ENCODE measurements at regions not wholly inside any gene's neighbourhood (a gene's known extent, or its start where the extent isn't known, plus 50 kb on each side); places are given as distances from the start of the nearest gene placed in this dataset.
"Not testable (repeated sequence)": the region's sequence is repeated elsewhere in the genome, so short reads cannot be mapped to it uniquely, and the experiment has no call there.

DNA sequence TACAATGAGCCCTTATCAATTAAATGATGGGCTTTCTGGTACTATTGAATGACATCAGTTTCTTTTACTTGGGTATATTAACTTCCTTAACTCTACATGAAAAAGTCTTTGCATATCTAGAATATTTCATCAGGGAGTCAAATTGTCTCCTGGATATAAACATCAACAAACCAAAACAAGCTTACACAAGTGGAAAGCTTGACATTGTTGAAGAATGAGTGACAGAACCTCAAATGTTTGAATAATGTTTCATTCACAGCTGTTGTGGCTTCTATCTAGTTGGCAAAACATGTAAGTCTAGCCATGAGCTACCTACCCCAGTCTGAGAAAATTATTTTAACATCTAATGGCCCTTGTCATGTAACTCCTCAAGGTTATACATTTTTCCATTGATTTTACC is 604.8 kb upstream of the ADAMTS5 start:
- DNase-seq (ENCODE audit: low read depth in 2 of 2): no peak

DNA sequence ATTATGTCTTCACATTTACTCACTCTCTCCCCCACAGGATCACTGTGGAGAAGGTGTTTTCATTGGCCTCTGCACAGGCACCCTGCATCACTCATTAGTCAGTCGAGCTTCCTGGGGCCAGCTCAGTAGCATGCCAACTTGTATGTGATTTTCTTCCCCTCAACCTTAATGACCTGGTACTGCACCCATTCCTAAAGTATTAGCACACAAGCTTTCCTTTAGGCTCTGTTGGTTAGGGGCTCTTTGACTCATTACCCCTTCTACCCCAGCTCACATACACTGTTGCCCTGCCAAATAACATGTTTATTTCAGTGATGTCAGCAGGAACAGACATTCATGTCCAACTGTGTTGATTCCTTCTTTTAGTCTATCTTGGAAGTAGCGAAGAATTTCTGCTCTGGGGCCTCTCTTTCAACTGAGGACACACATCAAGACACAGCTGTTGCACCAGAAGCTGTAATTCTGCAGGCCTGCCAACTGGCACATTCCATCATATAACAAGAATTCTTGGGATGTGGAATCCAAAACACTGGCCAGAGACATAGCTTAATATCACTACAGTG is 603.5 kb upstream of the ADAMTS5 start:
- no peak for DNase-seq (ENCODE audit: low read depth in 2 of 2)

DNA sequence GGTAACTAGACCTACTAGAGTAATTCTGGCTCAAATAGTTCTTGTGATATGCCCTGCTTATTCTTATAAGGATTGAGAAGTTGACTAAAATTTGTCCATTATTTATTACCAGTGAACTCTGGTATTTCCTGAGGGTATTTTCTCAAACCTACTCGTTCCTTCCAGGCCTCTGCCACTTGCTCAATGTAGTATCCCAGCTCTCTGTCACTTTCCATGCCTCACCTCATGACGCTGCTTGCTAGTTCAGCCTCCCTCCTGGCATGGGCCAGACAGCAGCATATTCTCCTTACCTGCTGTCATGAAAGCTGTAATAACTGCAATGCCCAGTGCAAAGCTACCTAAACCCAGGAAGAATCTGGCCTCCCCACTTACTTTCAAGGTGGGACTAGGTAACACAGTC is 602.9 kb upstream of the ADAMTS5 start:
- DNase-seq (ENCODE audit: low read depth in 2 of 2): no peak

DNA sequence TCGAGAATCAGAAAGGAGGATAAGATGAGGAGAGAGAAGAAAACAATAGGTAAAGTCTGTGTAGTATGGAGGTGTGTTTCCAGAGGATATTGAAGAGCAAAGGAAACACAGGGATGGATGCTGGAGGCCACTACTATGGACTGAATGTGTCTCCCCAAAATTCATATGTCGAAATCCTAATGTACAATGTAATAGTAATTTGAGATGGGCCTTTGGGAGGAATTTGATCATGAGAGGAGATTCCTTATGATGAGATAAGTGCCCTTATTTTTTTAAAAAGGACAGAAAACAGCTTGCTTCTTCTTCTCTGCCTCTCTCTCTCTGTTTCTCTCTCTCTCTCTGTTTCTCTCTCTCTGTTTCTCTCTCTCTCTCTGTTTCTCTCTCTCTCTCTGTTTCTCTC is 602.2 kb upstream of the ADAMTS5 start:
- no peak for DNase-seq (ENCODE audit: low read depth in 2 of 2)

DNA sequence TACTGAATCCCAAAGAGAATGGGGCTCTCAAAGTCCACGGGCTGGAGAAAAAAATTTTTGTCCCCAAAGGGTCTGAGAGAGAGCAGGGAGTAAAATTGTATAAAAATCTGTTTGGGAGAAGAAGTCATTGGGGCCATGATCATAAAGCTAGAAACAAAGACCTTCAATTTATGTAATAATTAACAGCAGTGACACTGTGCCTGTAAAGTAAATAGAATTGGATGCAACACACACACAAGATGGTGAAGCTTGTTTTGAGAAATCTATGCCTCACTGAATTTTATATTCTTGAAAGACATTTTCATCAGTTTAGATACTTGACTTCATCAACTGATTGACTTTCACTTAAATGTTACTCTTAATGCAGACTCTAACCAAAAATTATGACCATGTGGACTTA is 600.5 kb upstream of the ADAMTS5 start:
- no peak for DNase-seq (ENCODE audit: low read depth in 2 of 2)

DNA sequence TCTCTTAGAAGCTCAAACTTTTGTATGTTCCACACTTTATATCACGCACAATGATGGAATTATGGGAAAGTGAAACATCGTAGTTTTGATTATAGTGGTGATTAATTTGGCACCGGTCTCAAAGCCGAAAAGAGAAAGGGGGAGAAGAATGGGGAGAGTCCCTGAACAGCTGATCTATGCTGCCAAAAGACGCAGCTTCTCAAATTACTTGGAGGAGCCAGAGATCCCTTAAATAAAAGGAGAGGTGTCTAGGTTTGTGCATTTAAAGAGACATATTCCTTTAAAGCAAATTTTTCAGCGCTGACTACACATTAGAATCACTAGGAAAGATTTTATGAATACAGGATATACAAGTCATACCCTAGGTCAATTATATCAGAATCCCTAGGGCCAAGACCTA is 599.6 kb upstream of the ADAMTS5 start:
- no peak for DNase-seq (ENCODE audit: low read depth in 2 of 2)

DNA sequence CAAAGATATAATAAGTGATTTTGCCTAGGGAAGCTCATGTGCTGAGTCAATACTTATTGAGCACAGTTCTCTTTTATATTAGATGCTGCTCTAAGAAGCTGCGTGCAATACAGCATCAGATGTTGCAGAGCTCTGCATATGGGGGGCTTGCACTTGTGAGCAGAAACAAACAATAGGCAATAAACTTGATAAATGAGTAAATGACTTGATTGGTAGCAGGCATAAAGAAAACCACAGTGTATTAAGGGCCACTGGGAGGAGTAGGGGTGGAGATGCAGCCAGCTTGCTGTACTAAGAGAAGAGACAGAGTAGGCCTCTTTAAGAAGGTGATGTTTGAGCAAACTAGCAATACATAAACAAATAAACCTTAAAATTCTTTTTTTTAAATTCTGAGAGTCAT is 598.5 kb upstream of the ADAMTS5 start:
- no peak for DNase-seq (ENCODE audit: low read depth in 2 of 2)

DNA sequence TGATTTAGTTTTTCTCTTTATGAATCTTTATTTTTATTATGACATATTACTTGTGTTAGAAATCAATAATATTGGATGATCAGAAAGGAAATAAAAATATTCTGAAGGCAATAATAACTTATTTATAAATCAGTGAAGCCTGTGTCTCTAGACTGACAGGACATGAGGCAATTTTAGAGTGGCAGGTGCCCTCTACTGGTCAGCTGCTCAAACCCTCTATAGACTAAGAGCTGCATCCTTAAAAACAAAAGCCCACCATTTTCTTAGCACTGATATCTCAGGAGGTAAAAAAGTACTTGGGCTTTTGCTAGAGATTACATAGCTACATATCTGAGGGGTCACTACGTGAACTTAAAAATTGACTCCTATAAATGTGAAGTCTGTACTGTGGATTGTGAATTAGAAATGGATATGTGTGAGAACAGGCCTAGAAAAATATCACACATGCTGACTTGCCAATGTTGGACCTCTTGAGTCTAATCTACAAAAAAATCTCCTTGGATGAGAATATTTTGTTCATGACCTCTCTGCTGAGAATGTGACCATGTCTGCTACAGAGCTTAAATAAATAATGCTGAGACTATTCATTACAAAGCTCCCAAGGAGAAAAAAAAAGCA is 597.9 kb upstream of the ADAMTS5 start:
- DNase-seq (ENCODE audit: low read depth in 2 of 2): no peak

DNA sequence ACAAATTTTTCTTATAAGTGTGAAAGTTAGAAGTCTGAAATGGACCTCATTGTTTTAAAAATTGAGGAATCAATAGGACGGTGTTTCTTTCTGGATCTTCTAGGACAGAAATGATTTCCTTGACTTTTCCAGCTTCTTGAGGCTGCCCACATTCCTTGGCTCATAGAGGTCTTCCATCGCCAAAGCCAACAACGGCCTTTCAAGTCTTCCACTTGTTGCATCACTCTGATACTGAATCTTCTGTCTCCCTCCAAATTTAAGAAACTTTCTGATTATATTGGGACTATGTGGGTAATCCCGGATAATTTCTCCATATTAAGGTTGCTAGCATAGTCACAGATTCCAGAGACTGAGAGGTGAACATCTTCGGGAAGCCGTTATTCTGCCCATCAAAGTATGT is 595.4 kb upstream of the ADAMTS5 start:
- no peak for DNase-seq (ENCODE audit: low read depth in 2 of 2)

DNA sequence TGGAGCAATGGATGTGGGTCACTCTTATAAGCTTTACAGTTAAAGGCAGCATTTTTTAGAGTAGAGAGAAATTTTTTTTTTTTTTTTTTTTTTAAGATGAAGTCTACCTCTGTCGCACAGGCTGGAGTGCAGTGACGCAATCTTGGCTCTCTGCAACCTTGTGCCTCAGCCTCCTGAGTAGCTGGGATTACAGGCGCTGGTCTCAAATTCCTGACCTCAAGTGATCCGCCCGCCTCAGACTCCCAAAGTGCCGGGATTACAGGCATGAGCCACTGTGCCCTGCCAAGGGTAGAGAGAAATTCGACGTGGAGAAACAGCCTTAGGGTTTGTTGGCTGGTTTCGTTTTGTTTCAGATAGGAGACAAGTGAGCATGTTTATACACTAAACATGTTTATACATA is 594.2 kb upstream of the ADAMTS5 start:
- no peak for DNase-seq (ENCODE audit: low read depth in 2 of 2)

DNA sequence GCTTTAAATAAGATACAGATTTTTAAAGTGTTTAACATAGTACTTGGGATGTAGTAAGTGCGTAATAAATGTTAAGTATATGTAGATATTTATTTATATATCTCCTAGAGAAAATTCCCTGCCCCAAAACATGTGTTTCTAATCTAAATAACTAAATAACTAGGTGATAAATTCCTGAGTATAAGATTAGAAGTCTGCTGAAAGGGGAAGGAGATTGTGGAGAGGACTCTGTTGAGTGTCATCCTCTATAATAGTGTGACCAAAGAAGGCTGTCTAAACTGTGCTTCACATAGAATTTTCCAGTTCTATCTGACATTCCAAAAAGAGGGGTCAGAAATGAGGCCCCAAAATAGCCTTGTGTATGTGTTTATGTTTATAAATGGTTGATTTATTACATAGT is 590.5 kb upstream of the ADAMTS5 start:
- DNase-seq (ENCODE audit: low read depth in 2 of 2): no peak

DNA sequence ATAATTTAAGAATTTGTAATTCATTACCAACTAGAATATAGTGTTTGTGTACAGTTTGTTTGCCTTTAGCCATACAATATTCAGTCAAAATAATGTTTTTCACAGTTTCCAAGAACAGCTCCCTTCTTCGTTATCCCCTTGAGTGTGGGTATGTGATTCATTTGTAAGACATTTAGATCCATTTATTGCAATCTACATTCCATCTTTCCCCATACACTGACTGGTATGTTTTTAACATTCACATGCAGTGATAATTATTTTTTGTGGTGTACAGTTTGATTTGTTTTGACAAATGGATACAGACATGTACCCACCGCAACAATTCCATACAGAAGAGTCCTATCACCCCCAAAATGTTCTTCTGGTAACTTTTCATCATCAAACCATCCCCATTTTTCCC is 589.1 kb upstream of the ADAMTS5 start:
- no peak for DNase-seq (ENCODE audit: low read depth in 2 of 2)

DNA sequence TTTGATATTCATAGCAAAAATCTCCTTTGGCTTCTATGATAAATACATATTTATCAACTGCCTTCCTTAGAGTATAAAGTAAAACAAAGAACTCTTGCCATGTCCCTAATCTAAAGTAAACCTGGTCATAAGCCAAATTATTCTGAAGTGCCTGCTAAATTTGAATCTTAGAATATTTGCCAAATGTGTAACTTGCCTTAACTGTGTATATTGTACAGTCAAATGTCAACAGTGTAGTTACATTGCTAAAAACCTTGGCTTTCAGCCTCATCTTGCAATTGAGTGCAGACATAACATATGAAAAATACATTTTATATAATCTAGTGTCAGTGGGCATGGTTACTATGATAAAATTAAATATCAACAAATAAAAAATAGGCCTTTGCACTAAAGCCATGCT is 583.4 kb upstream of the ADAMTS5 start:
- DNase-seq (ENCODE audit: low read depth in 2 of 2): no peak

DNA sequence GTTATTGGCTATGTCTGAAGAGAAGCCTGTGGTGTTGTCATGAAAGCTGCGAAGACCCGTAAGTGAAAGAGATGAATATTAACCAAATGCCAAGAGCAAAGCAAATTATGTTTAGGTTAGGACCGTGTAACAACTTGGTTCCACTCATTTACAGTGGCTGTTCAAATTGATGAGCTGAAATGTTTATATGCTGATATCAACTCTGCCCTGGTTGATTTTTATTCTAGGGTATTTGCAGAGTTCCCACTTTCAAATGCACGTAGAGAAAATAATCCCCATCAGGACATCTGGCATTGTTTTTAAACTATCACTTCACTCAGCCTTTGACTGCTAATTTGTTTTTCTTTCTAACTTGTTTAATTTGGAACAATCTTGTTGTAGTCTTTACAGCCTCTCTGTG is 581.6 kb upstream of the ADAMTS5 start:
- no peak for DNase-seq (ENCODE audit: low read depth in 2 of 2)

DNA sequence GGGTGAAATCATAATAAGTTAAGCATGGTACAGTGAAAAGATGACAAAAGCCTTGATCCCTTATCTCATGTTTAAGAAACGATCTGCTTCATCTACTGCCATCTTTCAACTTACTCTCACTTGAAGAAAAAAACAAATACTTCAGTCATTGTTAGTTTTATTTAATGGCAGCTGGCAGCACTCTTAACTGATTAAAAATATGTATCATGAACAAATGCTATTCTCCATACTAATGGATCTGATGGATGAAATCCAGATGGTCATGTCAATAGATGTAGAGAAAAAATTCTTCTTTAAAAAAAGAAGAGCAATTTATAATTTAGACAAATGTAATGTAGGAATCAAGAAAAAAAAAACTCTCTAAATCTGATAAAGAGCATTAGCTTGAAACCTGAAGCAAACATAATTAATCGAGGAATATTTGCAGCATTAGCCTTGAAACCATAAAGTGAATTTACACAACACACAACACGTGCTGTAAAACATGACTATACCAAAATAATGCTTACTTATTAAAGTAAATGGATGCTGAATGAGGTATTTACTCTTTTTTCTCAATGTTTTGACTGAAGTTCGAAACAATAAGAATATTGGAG is 579.0 kb upstream of the ADAMTS5 start:
- DNase-seq (ENCODE audit: low read depth in 2 of 2): no peak

DNA sequence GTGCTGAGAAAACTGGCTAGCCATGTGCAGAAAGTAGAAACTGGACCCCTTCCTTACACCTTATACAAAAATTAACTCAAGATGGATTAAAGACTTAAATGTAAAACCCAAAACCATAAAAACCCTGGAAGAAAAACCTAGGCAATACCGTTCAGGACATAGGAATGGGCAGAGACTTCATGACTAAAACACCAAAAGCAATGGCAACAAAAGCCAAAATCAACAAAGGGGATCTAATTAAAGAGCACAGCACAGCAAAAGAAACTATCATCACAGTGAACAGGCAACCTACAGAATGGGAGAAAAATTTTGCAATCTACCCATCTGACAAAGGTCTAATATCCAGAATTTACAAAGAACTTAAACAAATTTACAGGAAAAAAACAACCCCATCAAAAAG is 575.2 kb upstream of the ADAMTS5 start:
- DNase-seq (ENCODE audit: low read depth in 2 of 2): not testable (repeated sequence)

DNA sequence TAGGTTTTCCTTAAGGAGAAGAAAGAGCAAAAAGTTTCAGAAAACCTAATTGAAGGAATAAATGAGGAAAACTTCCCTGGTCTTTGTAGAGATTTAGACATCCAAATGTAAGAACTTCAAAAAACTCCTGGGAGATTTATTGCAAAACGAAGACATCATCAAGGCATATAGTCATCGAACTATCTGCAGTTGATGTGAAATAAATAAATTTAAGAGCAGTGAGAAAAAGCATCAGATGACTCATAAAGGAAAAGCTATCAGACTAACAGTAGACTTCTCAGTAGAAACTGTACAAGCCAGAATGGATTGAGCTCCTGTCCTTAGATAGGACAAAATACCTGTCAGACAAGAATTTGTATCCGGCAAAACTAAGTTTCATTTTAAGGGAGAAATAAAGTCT is 569.4 kb upstream of the ADAMTS5 start:
- no peak for DNase-seq (ENCODE audit: low read depth in 2 of 2)

DNA sequence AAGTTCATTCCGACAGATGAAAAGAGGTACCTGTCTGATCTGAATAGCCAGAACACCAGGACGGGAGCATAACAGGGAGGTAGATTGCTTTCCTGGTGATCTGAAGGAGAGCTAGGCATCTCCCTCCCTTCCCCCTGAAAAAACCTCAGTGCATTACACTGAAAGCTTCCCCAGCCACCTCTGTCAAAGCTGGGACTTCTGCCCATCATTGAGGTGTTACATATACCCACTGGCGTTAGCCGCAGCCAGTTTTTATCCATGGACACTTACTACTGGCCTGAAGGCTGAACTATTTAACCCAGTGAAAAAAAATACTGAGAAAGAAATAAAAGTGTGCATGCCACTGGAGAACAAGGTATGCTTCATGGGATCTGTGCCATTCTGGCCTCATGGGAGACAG is 568.3 kb upstream of the ADAMTS5 start:
- DNase-seq (ENCODE audit: low read depth in 2 of 2): no peak

DNA sequence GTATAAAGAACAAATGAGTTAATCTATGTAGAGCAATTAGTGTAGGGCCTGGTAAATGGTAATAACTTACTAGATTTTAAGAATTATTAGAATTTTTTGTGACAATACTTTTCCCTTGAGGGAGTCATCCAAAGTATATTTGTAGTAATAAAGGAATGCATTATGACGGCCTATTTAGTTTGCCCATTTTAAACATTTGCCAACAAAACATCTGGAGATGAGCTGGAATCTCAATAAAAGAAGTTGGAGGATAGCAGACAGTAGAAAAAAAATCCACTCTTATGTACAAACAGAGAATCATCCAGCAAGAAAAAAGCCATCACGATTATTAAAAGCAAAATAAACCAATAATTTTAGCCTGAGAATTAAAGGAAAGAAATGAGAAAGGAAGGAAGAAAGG is 567.3 kb upstream of the ADAMTS5 start:
- DNase-seq (ENCODE audit: low read depth in 2 of 2): no peak

DNA sequence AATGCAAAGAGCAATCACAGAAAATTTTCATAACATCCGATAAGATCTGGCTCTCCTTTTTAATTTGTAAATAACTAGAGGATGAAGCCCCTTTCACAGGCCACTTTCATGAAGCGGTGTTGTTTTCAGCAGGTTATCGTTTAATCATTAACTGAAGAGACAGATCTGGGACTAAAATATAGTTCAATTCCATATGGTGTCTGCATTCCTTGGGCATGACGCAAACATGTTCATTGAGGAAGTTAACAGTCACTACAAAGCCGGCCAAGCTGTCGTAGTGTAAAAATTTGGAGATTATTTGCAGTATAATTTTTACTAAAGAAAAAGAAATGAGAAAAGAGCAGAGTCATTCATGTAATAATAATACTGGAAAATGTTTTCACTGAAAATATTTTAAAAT is 565.2 kb upstream of the ADAMTS5 start:
- DNase-seq (ENCODE audit: low read depth in 2 of 2): no peak

DNA sequence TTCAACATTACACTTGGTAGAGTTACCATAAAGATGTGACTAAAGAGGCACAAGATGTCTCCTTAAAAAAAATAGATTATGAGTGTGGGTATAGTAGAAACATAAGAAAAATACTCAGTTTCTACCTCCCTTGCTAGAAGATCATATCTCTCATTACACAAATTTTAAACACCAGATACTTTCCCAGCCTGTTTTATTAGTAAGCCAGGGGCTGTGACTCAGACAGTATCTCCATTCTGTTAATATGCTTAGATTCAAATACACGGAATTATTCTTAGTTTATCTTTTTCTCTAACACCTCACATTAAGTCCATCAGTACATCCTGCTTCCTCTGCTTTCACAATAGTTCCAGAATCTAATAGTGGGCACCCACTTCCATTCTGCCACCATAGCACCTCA is 561.8 kb upstream of the ADAMTS5 start:
- DNase-seq (ENCODE audit: low read depth in 2 of 2): no peak

DNA sequence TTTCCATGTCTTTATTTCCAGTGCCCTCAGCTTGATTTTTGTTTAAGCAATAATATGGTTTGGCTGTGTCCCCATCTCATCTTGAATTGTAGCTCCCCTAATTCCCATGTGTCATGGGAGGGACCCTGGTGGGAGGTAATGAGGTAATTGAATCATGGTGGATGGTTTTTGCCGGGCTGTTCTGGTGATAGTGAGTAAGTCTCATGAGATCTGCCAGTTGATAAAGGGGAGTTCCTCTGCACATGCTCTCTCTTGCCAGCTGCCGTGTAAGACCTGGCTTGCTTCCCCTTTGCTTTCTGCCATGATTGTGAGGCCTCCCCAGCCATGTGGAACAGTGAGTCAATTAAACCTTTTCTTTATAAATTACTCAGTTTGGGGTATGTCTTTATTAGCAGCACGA is 559.6 kb upstream of the ADAMTS5 start:
- DNase-seq (ENCODE audit: low read depth in 2 of 2): no peak

DNA sequence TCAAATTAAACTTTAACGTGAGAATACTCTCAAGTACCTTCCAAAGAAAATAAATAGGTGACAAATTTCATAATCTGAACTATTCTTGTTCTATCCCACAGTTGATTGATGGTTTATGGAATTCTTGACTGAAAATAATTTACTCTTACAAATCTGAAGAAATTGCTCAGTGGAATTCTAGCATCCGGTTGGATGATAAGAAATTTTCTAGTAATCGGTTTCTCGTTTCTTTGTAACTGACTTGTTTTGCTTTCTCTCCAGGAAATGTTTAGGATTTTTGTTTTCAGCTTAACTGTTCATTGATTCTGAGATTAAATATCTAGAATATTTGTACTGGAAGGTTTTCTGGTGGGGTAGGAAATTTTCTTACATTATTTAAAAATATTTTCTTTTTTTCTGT is 558.9 kb upstream of the ADAMTS5 start:
- DNase-seq (ENCODE audit: low read depth in 2 of 2): no peak

DNA sequence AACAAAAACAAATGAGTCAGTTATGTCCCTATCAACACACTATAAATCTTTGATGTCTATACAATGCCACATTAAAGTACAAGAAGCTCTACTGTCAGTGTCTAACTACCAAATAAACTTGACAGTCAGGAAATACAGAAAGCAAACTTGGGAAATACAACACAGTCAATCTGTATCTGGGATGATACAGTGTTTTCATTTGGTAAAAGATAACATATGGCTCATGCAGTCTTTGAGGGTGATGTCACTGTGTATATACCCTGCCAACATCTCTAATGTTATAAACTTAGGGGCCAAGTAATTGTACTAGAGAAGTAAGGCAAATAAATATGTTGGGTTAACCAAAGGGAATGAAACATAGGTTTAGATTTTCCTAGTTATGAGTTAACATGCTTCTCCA is 552.5 kb upstream of the ADAMTS5 start:
- DNase-seq (ENCODE audit: low read depth in 2 of 2): no peak

All from stimulated activated CD8-positive, alpha-beta memory T cell treated with anti-CD3 and anti-CD28 coated beads, Interleukin-2, amount 100 ng/mL, for 48 hours (primary cell).